ENCODE measurements at regions not wholly inside any gene's neighbourhood (a gene's known extent, or its start where the extent isn't known, plus 50 kb on each side); places are given as distances from the start of the nearest gene placed in this dataset.

- CTCF ChIA-PET = no interaction called here
- SMC1A ChIA-PET (ENCODE audit: uncharacterized antibody, unreplicated experiment) = no interaction called here
These were observed 628.4 kb upstream of the ALCAM start for GRCh38 chr3:104738271-104738670.

More at GRCh38 chr3:104738271-104738670, 628.4 kb upstream of the ALCAM start:
- 33% methylated on average over 2 of the region's 2 CpGs for WGBS (ENCODE audit: insufficient coverage, insufficient replicate concordance, low lambda C conversion rate, missing lambda C conversion rate)
- no peaks in the 10 kb centered on the region for H4K20me1 ChIP-seq (ENCODE audit: control insufficient read depth, insufficient read depth)
- no peak overlapping the region for H3K9ac ChIP-seq (ENCODE audit: control insufficient read depth, insufficient read depth, low read length)
- H3K27me3 ChIP-seq (replicated peaks in 1 of 2; ENCODE audit: control insufficient read depth in 2 of 2, insufficient read depth in 2 of 2, low read length in 1 of 2) = no peaks in the 10 kb centered on the region
- H3K36me3 ChIP-seq (ENCODE audit: control insufficient read depth in 2 of 2, insufficient read depth in 2 of 2, low read length in 1 of 2) = no peaks in the 10 kb centered on the region
- no peak overlapping the region for H3K4me3 ChIP-seq
- ChIA-PET POLR2A (no interaction called here), RAD21 (ENCODE audit: unreplicated experiment) (no interaction called here)
- FAIRE-seq (no peak), ATAC-seq (no peak), DNase-seq (ENCODE audit: low read depth, low spot score) (no peak)
- H3K9me3 ChIP-seq (replicated peaks; ENCODE audit: control insufficient read depth, insufficient read depth, low read length) = no peaks in the 10 kb centered on the region
- TF ChIP-seq CTCF (IDR thresholded peaks at IDR 0.05 in 2 of 3, conservative IDR thresholded peaks at IDR 0.05 in 1 of 3; ENCODE audit: control insufficient read depth in 2 of 3, extremely low read depth in 1 of 3, insufficient read depth in 1 of 3, low read depth in 3 of 3, low read length in 3 of 3) (no peak), EZH2 (IDR thresholded peaks at IDR 0.05; ENCODE audit: borderline replicate concordance, control insufficient read depth, low read depth, low read length) (no peak), KLF5 (IDR thresholded peaks at IDR 0.05; ENCODE audit: partially characterized antibody) (no peak), CHD4 (IDR thresholded peaks at IDR 0.05) (no peak), ZBTB11 (CRISPR knock-in tag; IDR thresholded peaks at IDR 0.05) (no peak), SIX5 (IDR thresholded peaks at IDR 0.05; ENCODE audit: low read depth, low read length, severe bottlenecking) (no peak), BMI1 (IDR thresholded peaks at IDR 0.05; ENCODE audit: borderline replicate concordance) (no peak), ZNF274 (IDR thresholded peaks at IDR 0.05; ENCODE audit: insufficient read depth, insufficient read length) (no peak), ZNF217 (IDR thresholded peaks at IDR 0.05) (no peak), POLR2AphosphoS2 (IDR thresholded peaks at IDR 0.05; ENCODE audit: low read depth, low read length) (no peak), JUND (IDR thresholded peaks at IDR 0.05; ENCODE audit: low read depth, low read length) (no peak), CHD1 (IDR thresholded peaks at IDR 0.05; ENCODE audit: low read depth, low read length) (no peak), JUNB (IDR thresholded peaks at IDR 0.05) (no peak), SIN3A (IDR thresholded peaks at IDR 0.05; ENCODE audit: low read depth, low read length) (no peak), TCF12 (IDR thresholded peaks at IDR 0.05; ENCODE audit: low read depth, low read length) (no peak)
- TF ChIP-seq, protein P1, sequence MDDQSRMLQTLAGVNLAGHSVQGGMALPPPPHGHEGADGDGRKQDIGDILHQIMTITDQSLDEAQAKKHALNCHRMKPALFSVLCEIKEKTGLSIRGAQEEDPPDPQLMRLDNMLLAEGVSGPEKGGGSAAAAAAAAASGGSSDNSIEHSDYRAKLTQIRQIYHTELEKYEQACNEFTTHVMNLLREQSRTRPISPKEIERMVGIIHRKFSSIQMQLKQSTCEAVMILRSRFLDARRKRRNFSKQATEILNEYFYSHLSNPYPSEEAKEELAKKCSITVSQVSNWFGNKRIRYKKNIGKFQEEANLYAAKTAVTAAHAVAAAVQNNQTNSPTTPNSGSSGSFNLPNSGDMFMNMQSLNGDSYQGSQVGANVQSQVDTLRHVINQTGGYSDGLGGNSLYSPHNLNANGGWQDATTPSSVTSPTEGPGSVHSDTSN (IDR thresholded peaks at IDR 0.05; ENCODE audit: insufficient replicate concordance, low read depth, low read length) = no peak
- intact Hi-C loops (cut with micrococcal nuclease; ENCODE audit: unreplicated experiment) (no loop called here), in situ Hi-C loops (cut with MboI) (no loop called here)
- no peak overlapping the region for H3K4me2 ChIP-seq (ENCODE audit: control insufficient read depth, insufficient read depth)
- no peaks in the 10 kb centered on the region for H3K79me2 ChIP-seq (ENCODE audit: control insufficient read depth, insufficient read depth, low read length)
- no peaks in the 10 kb centered on the region for H3K4me1 ChIP-seq (ENCODE audit: control insufficient read depth, insufficient read depth, low read length)
- no TSS peak for BruUV-seq (replicated peaks)
- no peak overlapping the region for H2AFZ ChIP-seq (ENCODE audit: control insufficient read depth, low read depth, low read length)
- no peak overlapping the region for H3K27ac ChIP-seq (ENCODE audit: control insufficient read depth, insufficient read depth)
